ENCODE measurements at regions not wholly inside any gene's neighbourhood (a gene's known extent, or its start where the extent isn't known, plus 50 kb on each side); places are given as distances from the start of the nearest gene placed in this dataset.

- no peaks in the 10 kb centered on the region for H3K9me2 ChIP-seq (ENCODE audit: insufficient read depth, low read length)
- no peak overlapping the region for H3K27ac ChIP-seq (ENCODE audit: low read depth, low read length, poor library complexity, severe bottlenecking)
- POLR2A ChIA-PET, result interaction anchor here (0.9 kb wide), 1 partner anchor 10 kb away, joined by 3 read pairs; no protein-coding TSS in a partner anchor
- TF ChIP-seq, protein P1, sequence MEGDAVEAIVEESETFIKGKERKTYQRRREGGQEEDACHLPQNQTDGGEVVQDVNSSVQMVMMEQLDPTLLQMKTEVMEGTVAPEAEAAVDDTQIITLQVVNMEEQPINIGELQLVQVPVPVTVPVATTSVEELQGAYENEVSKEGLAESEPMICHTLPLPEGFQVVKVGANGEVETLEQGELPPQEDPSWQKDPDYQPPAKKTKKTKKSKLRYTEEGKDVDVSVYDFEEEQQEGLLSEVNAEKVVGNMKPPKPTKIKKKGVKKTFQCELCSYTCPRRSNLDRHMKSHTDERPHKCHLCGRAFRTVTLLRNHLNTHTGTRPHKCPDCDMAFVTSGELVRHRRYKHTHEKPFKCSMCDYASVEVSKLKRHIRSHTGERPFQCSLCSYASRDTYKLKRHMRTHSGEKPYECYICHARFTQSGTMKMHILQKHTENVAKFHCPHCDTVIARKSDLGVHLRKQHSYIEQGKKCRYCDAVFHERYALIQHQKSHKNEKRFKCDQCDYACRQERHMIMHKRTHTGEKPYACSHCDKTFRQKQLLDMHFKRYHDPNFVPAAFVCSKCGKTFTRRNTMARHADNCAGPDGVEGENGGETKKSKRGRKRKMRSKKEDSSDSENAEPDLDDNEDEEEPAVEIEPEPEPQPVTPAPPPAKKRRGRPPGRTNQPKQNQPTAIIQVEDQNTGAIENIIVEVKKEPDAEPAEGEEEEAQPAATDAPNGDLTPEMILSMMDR (conservative IDR thresholded peaks at IDR 0.05; ENCODE audit: low read length), result no peak
- TF ChIP-seq EZH2phosphoT487 (IDR thresholded peaks at IDR 0.05; ENCODE audit: borderline replicate concordance, low read depth, low read length), result no peak
- H3K36me3 ChIP-seq (ENCODE audit: insufficient read depth, low read length), result no peaks in the 10 kb centered on the region
- no peaks in the 10 kb centered on the region for H4K20me1 ChIP-seq (ENCODE audit: insufficient read depth, low read length)
- H2AFZ ChIP-seq (ENCODE audit: low read length), result no peak overlapping the region
- CTCF ChIA-PET (ENCODE audit: unreplicated experiment), result no interaction called here
- intact Hi-C loops (cut with micrococcal nuclease; ENCODE audit: unreplicated experiment), result no loop called here
- H3K4me3 ChIP-seq (ENCODE audit: low read depth, low read length, poor library complexity, severe bottlenecking), result no peak overlapping the region
- DNase-seq (ENCODE audit: low spot score), result no peak
- H3K4me1 ChIP-seq (ENCODE audit: insufficient read depth, low read length, poor library complexity, severe bottlenecking), result no peaks in the 10 kb centered on the region
- no TSS peak for BruUV-seq (replicated peaks)
- no peak overlapping the region for H3K4me2 ChIP-seq (ENCODE audit: low read length)
- no peaks in the 10 kb centered on the region for H3K79me2 ChIP-seq (ENCODE audit: insufficient read depth, low read depth, low read length)
- no peaks in the 10 kb centered on the region for H3K9me3 ChIP-seq (ENCODE audit: low read length)
Measured at GRCh38 chr2:176582990-176583481, 313.8 kb downstream of the MTX2 start.

- CTCF ChIA-PET (ENCODE audit: unreplicated experiment), result no interaction called here
Measured at GRCh38 chr2:176583607-176584006, 314.4 kb downstream of the MTX2 start.

GRCh38 chr2:176584333-176584732 is 315.1 kb downstream of the MTX2 start:
- Histone ChIP-seq H2AFZ (ENCODE audit: low read length) (no peak overlapping the region), H3K79me2 (ENCODE audit: insufficient read depth, low read depth, low read length) (no peaks in the 10 kb centered on the region), H3K27ac (ENCODE audit: low read depth, low read length, poor library complexity, severe bottlenecking) (no peak overlapping the region), H3K9me3 (ENCODE audit: low read length) (no peaks in the 10 kb centered on the region), H4K20me1 (ENCODE audit: insufficient read depth, low read length) (no peaks in the 10 kb centered on the region), H3K4me1 (ENCODE audit: insufficient read depth, low read length, poor library complexity, severe bottlenecking) (no peaks in the 10 kb centered on the region), H3K4me2 (ENCODE audit: low read length) (no peak overlapping the region), H3K36me3 (ENCODE audit: insufficient read depth, low read length) (no peaks in the 10 kb centered on the region), H3K9me2 (ENCODE audit: insufficient read depth, low read length) (no peaks in the 10 kb centered on the region), H3K4me3 (ENCODE audit: low read depth, low read length, poor library complexity, severe bottlenecking) (no peak overlapping the region)
- BruUV-seq (replicated peaks), result no TSS peak
- no peak for DNase-seq (ENCODE audit: low spot score)
- ChIA-PET CTCF (ENCODE audit: unreplicated experiment) (no interaction called here), POLR2A (interaction anchor here (0.7 kb wide), 1 partner anchor 822 kb away, joined by 3 read pairs; no protein-coding TSS in a partner anchor)
- intact Hi-C loops (cut with micrococcal nuclease; ENCODE audit: unreplicated experiment), result no loop called here
- TF ChIP-seq EZH2phosphoT487 (IDR thresholded peaks at IDR 0.05; ENCODE audit: borderline replicate concordance, low read depth, low read length), result no peak; the same call in 1 of the 2 replicates

More at GRCh38 chr2:176583607-176584006, 314.4 kb downstream of the MTX2 start:
- Histone ChIP-seq H4K20me1 (ENCODE audit: insufficient read depth, low read length) (no peaks in the 10 kb centered on the region), H3K4me1 (ENCODE audit: insufficient read depth, low read length, poor library complexity, severe bottlenecking) (no peaks in the 10 kb centered on the region), H3K9me3 (ENCODE audit: low read length) (no peaks in the 10 kb centered on the region), H3K79me2 (ENCODE audit: insufficient read depth, low read depth, low read length) (no peaks in the 10 kb centered on the region), H3K27ac (ENCODE audit: low read depth, low read length, poor library complexity, severe bottlenecking) (no peak overlapping the region), H3K36me3 (ENCODE audit: insufficient read depth, low read length) (no peaks in the 10 kb centered on the region), H2AFZ (ENCODE audit: low read length) (no peak overlapping the region), H3K9me2 (ENCODE audit: insufficient read depth, low read length) (no peaks in the 10 kb centered on the region), H3K4me2 (ENCODE audit: low read length) (no peak overlapping the region), H3K4me3 (ENCODE audit: low read depth, low read length, poor library complexity, severe bottlenecking) (no peak overlapping the region)
- DNase-seq (ENCODE audit: low spot score), result no peak
- no TSS peak for BruUV-seq (replicated peaks)
- intact Hi-C loops (cut with micrococcal nuclease; ENCODE audit: unreplicated experiment), result no loop called here
- POLR2A ChIA-PET, result interaction anchor here (0.7 kb wide), 1 partner anchor 823 kb away, joined by 3 read pairs; no protein-coding TSS in a partner anchor
- TF ChIP-seq, protein P1 (conservative IDR thresholded peaks at IDR 0.05; ENCODE audit: low read length), result no peak
- no peak for TF ChIP-seq EZH2phosphoT487 (IDR thresholded peaks at IDR 0.05; ENCODE audit: borderline replicate concordance, low read depth, low read length)
